ENCODE measurements at regions not wholly inside any gene's neighbourhood (a gene's known extent, or its start where the extent isn't known, plus 50 kb on each side); places are given as distances from the start of the nearest gene placed in this dataset.

- Histone ChIP-seq H3K27me3 (ENCODE audit: control insufficient read depth in 3 of 3, insufficient read depth in 3 of 3, low read depth in 1 of 3, low read length in 3 of 3) (peaks cover 0 to 1% (median 0%) of the 10 kb centered on the region in 3 experiments), H3K9me3 (replicated peaks in 1 of 2; ENCODE audit: control insufficient read depth in 2 of 2, insufficient read depth in 1 of 2, low read depth in 1 of 2, low read length in 2 of 2) (no peaks in the 10 kb centered on the region), H3K79me1 (ENCODE audit: low read depth, low read length) (no peaks in the 10 kb centered on the region), H3K4me1 (ENCODE audit: control insufficient read depth in 2 of 2, insufficient read depth in 1 of 2, low read depth in 1 of 2, low read length in 2 of 2) (peaks cover 6 to 9% of the 10 kb centered on the region in 2 donors), H3K36me3 (replicated peaks in 1 of 2; ENCODE audit: control insufficient read depth in 2 of 2, insufficient read depth in 2 of 2, low read length in 2 of 2) (no peaks in the 10 kb centered on the region), H3K18ac (ENCODE audit: low read length) (no peak overlapping the region), H2AFZ (ENCODE audit: low read length) (peak overlapping the region; percentile 50), H2BK5ac (ENCODE audit: low read length) (no peak overlapping the region), H3K4me2 (ENCODE audit: insufficient read depth, low read length, poor library complexity, severe bottlenecking) (no peak overlapping the region), H3K4me3 (ENCODE audit: low read length in 2 of 2) (no peak overlapping the region), H4K8ac (ENCODE audit: low read depth, low read length) (no peak overlapping the region), H2BK120ac (ENCODE audit: low read depth, low read length) (no peak overlapping the region), H3K23ac (ENCODE audit: low read depth, low read length, poor library complexity) (no peak overlapping the region), H3K14ac (ENCODE audit: low read length) (no peak overlapping the region), H3K27ac (replicated peaks; ENCODE audit: low read length) (no peak overlapping the region), H3K4ac (ENCODE audit: low read length) (no peak overlapping the region), H4K91ac (ENCODE audit: low read depth, low read length, poor library complexity) (no peak overlapping the region), H2AK5ac (ENCODE audit: low read depth, low read length) (no peak overlapping the region), H3K9ac (ENCODE audit: low read depth, low read length, poor library complexity) (no peak overlapping the region), H2BK15ac (ENCODE audit: low read length) (no peak overlapping the region), H2BK12ac (ENCODE audit: low read length) (no peak overlapping the region)
- no peak for DNase-seq (ENCODE audit: low spot score)
- WGBS, 2 donors (ENCODE audit: extremely low coverage in 2 of 2, insufficient read length in 2 of 2, insufficient replicate concordance in 1 of 2): no CpG with 5 or more reads among the region's 5 CpGs
Observed at GRCh38 chr17:27402943-27403342, 53.3 kb upstream of the KSR1 start.

- Histone ChIP-seq H4K8ac (ENCODE audit: low read depth, low read length) (no peak overlapping the region), H2BK15ac (ENCODE audit: low read length) (no peak overlapping the region), H3K14ac (ENCODE audit: low read length) (no peak overlapping the region), H2BK12ac (ENCODE audit: low read length) (no peak overlapping the region), H3K27ac (replicated peaks; ENCODE audit: low read length) (no peak overlapping the region), H3K79me1 (ENCODE audit: low read depth, low read length) (no peaks in the 10 kb centered on the region), H3K9ac (ENCODE audit: low read depth, low read length, poor library complexity) (no peak overlapping the region), H3K36me3 (replicated peaks in 1 of 2; ENCODE audit: control insufficient read depth in 2 of 2, insufficient read depth in 2 of 2, low read length in 2 of 2) (no peaks in the 10 kb centered on the region), H3K4ac (ENCODE audit: low read length) (no peak overlapping the region), H3K9me3 (replicated peaks in 1 of 2; ENCODE audit: control insufficient read depth in 2 of 2, insufficient read depth in 1 of 2, low read depth in 1 of 2, low read length in 2 of 2) (no peaks in the 10 kb centered on the region), H3K4me3 (ENCODE audit: low read length in 2 of 2) (no peak overlapping the region), H4K91ac (ENCODE audit: low read depth, low read length, poor library complexity) (no peak overlapping the region), H3K4me2 (ENCODE audit: insufficient read depth, low read length, poor library complexity, severe bottlenecking) (no peak overlapping the region), H3K18ac (ENCODE audit: low read length) (no peak overlapping the region), H2BK120ac (ENCODE audit: low read depth, low read length) (no peak overlapping the region), H3K27me3 (ENCODE audit: control insufficient read depth in 3 of 3, insufficient read depth in 3 of 3, low read depth in 1 of 3, low read length in 3 of 3) (peaks cover 0 to 7% (median 0%) of the 10 kb centered on the region in 3 experiments), H2AK5ac (ENCODE audit: low read depth, low read length) (no peak overlapping the region), H3K4me1 (ENCODE audit: control insufficient read depth in 2 of 2, insufficient read depth in 1 of 2, low read depth in 1 of 2, low read length in 2 of 2) (peaks cover 6 to 9% of the 10 kb centered on the region in 2 donors), H3K23ac (ENCODE audit: low read depth, low read length, poor library complexity) (no peak overlapping the region), H2BK5ac (ENCODE audit: low read length) (no peak overlapping the region), H2AFZ (ENCODE audit: low read length) (peak overlapping the region; percentile 50)
- DNase-seq (ENCODE audit: low spot score): no peak
- no CpG with 5 or more reads among the region's 7 CpGs for WGBS, 2 donors (ENCODE audit: extremely low coverage in 2 of 2, insufficient read length in 2 of 2, insufficient replicate concordance in 1 of 2)
Observed at GRCh38 chr17:27403480-27404005, 52.7 kb upstream of the KSR1 start.

GRCh38 chr17:27404676-27405075, 51.6 kb upstream of the KSR1 start:
- Histone ChIP-seq H3K9ac (ENCODE audit: low read depth, low read length, poor library complexity) (no peak overlapping the region), H2AFZ (ENCODE audit: low read length) (no peak overlapping the region), H2BK12ac (ENCODE audit: low read length) (no peak overlapping the region), H3K27ac (replicated peaks; ENCODE audit: low read length) (no peak overlapping the region), H3K4me3 (ENCODE audit: low read length in 2 of 2) (no peak overlapping the region), H2BK5ac (ENCODE audit: low read length) (no peak overlapping the region), H4K91ac (ENCODE audit: low read depth, low read length, poor library complexity) (no peak overlapping the region), H3K9me3 (replicated peaks in 1 of 2; ENCODE audit: control insufficient read depth in 2 of 2, insufficient read depth in 1 of 2, low read depth in 1 of 2, low read length in 2 of 2) (no peaks in the 10 kb centered on the region), H3K4ac (ENCODE audit: low read length) (no peak overlapping the region), H3K4me1 (ENCODE audit: control insufficient read depth in 2 of 2, insufficient read depth in 1 of 2, low read depth in 1 of 2, low read length in 2 of 2) (peaks cover 6 to 9% of the 10 kb centered on the region in 2 donors), H4K8ac (ENCODE audit: low read depth, low read length) (no peak overlapping the region), H3K14ac (ENCODE audit: low read length) (no peak overlapping the region), H3K23ac (ENCODE audit: low read depth, low read length, poor library complexity) (no peak overlapping the region), H3K79me1 (ENCODE audit: low read depth, low read length) (no peaks in the 10 kb centered on the region), H2BK15ac (ENCODE audit: low read length) (no peak overlapping the region), H3K18ac (ENCODE audit: low read length) (no peak overlapping the region), H3K36me3 (replicated peaks in 1 of 2; ENCODE audit: control insufficient read depth in 2 of 2, insufficient read depth in 2 of 2, low read length in 2 of 2) (no peaks in the 10 kb centered on the region), H3K4me2 (ENCODE audit: insufficient read depth, low read length, poor library complexity, severe bottlenecking) (no peak overlapping the region), H3K27me3 (ENCODE audit: control insufficient read depth in 3 of 3, insufficient read depth in 3 of 3, low read depth in 1 of 3, low read length in 3 of 3) (peaks cover 0 to 8% (median 0%) of the 10 kb centered on the region in 3 experiments), H2AK5ac (ENCODE audit: low read depth, low read length) (no peak overlapping the region), H2BK120ac (ENCODE audit: low read depth, low read length) (no peak overlapping the region)
- no peak for DNase-seq (ENCODE audit: low spot score)

Data from neuronal stem cell (in vitro differentiated cells).